ENCODE measurements at regions not wholly inside any gene's neighbourhood (a gene's known extent, or its start where the extent isn't known, plus 50 kb on each side); places are given as distances from the start of the nearest gene placed in this dataset.

DNA sequence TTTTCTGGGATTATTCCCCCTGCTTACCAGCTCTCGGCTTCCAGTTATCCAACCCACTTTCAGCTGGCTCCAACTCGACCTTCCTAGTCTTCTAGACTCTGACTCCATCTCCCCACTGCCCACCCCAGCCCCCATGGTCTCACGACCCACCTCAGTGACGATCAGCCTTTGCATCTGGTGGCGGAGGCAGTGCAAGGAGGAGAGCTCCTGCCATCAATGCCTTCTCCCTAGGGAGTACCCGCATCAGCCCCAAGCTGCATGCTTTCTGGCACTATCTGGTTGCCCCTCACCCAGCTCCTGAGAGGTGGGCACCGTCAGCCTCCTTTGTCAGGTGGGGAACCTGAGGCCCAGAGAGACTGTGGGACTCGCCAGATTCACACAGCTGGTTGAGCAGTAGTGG lies 72.6 kb upstream of the RPL38 start:
- Histone ChIP-seq H3K9ac (ENCODE audit: insufficient read depth, low read depth, low read length) (no peak overlapping the region), H3K4me3 (replicated peaks in 1 of 3; ENCODE audit: insufficient read depth in 1 of 3, low read depth in 2 of 3, low read length in 3 of 3) (no peak overlapping the region), H3K4me1 (ENCODE audit: insufficient read depth, low read length) (no peaks in the 10 kb centered on the region), H3K36me3 (replicated peaks in 1 of 2; ENCODE audit: control insufficient read depth in 1 of 2, insufficient read depth in 2 of 2, low read length in 2 of 2) (no peaks in the 10 kb centered on the region), H4K20me1 (ENCODE audit: insufficient read depth, low read length) (no peaks in the 10 kb centered on the region; the same call in 1 of the 2 replicates), H3K9me3 (ENCODE audit: low read length) (no peaks in the 10 kb centered on the region), H3K79me2 (ENCODE audit: insufficient read depth, low read length) (no peaks in the 10 kb centered on the region), H3K4me2 (ENCODE audit: low read depth, low read length) (no peak overlapping the region), H3K27ac (ENCODE audit: extremely low read length, insufficient read depth, low read length) (no peak overlapping the region), H3K27me3 (ENCODE audit: control insufficient read depth in 1 of 2, insufficient read depth in 2 of 2, low read length in 2 of 2) (peaks cover 7 to 60% of the 10 kb centered on the region in 2 experiments; a peak in 3 of 5 replicates), H2AFZ (ENCODE audit: low read length) (no peak overlapping the region)
- ATAC-seq (no peak), DNase-seq (ENCODE audit: low spot score) (no peak), FAIRE-seq (no peak)
- POLR2A ChIA-PET, result no interaction called here
- CTCF ChIA-PET (ENCODE audit: low intra/inter-chr PET ratio, low total read pairs), result no interaction called here
- TF ChIP-seq ESRRA (CRISPR knock-in tag; IDR thresholded peaks at IDR 0.05; ENCODE audit: low read depth) (no peak), SMAD3 (CRISPR knock-in tag; IDR thresholded peaks at IDR 0.05) (no peak), CREM (IDR thresholded peaks at IDR 0.05) (no peak), CREM (CRISPR knock-in tag; IDR thresholded peaks at IDR 0.05) (no peak), EZH2 (conservative IDR thresholded peaks at IDR 0.05; ENCODE audit: low read depth, low read length) (no peak), ERF (CRISPR knock-in tag; IDR thresholded peaks at IDR 0.05) (no peak), GABPA (IDR thresholded peaks at IDR 0.05; ENCODE audit: low read depth, low read length) (no peak), GABPA (CRISPR knock-in tag; IDR thresholded peaks at IDR 0.05; ENCODE audit: low read depth) (no peak), SRY (CRISPR knock-in tag; IDR thresholded peaks at IDR 0.05) (no peak), ADNP (CRISPR knock-in tag; IDR thresholded peaks at IDR 0.05) (no peak), ZNF598 (CRISPR knock-in tag; IDR thresholded peaks at IDR 0.05; ENCODE audit: borderline replicate concordance) (no peak), ZNF616 (CRISPR knock-in tag; IDR thresholded peaks at IDR 0.05; ENCODE audit: low read depth) (no peak), FOXA1 (IDR thresholded peaks at IDR 0.05) (no peak), FOXA1 (CRISPR knock-in tag; IDR thresholded peaks at IDR 0.05) (no peak), ZNF430 (CRISPR knock-in tag; IDR thresholded peaks at IDR 0.05) (no peak), HMGA1 (CRISPR knock-in tag; conservative IDR thresholded peaks at IDR 0.05) (no peak)
- TF ChIP-seq, protein P1, sequence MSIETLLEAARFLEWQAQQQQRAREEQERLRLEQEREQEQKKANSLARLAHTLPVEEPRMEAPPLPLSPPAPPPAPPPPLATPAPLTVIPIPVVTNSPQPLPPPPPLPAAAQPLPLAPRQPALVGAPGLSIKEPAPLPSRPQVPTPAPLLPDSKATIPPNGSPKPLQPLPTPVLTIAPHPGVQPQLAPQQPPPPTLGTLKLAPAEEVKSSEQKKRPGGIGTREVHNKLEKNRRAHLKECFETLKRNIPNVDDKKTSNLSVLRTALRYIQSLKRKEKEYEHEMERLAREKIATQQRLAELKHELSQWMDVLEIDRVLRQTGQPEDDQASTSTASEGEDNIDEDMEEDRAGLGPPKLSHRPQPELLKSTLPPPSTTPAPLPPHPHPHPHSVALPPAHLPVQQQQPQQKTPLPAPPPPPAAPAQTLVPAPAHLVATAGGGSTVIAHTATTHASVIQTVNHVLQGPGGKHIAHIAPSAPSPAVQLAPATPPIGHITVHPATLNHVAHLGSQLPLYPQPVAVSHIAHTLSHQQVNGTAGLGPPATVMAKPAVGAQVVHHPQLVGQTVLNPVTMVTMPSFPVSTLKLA (IDR thresholded peaks at IDR 0.05), result no peak
- WGBS (ENCODE audit: low lambda C conversion rate), result 2% methylated on average over 8 of the region's 8 CpGs
- intact Hi-C loops (cut with micrococcal nuclease; ENCODE audit: unreplicated experiment) (no loop called here), in situ Hi-C loops (cut with HindIII; ENCODE audit: extremely low pct_ligation_motif_present, low pct_unique_long_range_greater_than_20kb) (no loop called here)
- no TSS peak for BruUV-seq (replicated peaks)

Data from HepG2 (cell line).